ENCODE measurements at regions not wholly inside any gene's neighbourhood (a gene's known extent, or its start where the extent isn't known, plus 50 kb on each side); places are given as distances from the start of the nearest gene placed in this dataset.

GRCh38 chr9:118618849-118619248 lies 750.4 kb downstream of the BRINP1 start:
- TF ChIP-seq CTCF (IDR thresholded peaks at IDR 0.05) (no peak), POLR2AphosphoS5 (IDR thresholded peaks at IDR 0.05) (no peak)
